ENCODE measurements at regions not wholly inside any gene's neighbourhood (a gene's known extent, or its start where the extent isn't known, plus 50 kb on each side); places are given as distances from the start of the nearest gene placed in this dataset.
A peak's percentile ranks its signal among the peaks of the same experiment; 100 is the strongest.

DNA sequence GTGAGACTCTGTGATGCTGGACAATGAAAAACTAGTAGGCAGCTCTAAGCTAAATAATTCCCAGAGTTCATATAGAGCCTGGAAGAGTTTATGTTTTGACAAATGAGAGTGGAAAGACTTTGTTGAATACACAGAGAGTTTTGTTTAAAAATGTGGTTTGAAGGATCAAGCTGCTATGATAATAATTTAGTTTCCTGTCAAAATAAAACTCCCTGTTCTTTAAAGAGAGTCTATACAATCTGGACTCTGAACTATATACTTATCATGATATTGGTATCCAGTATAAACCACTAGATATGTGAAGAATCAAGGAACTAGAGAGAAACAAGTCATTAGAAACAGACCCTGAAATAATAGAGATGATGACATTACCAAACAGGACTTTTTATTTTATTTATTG lies 158.6 kb downstream of the C4orf33 start:
- ATAC-seq (ENCODE audit: insufficient read depth, low FRiP score) (no peak), DNase-seq (no peak)
- Histone ChIP-seq H3K27me3 (ENCODE audit: control insufficient read depth in 3 of 3, insufficient read depth in 3 of 3, low read length in 2 of 3) (no peaks in the 10 kb centered on the region), H3K36me3 (ENCODE audit: control insufficient read depth in 4 of 4, insufficient read depth in 4 of 4, low read length in 4 of 4) (no peaks in the 10 kb centered on the region), H3K4me1 (ENCODE audit: control insufficient read depth in 5 of 5, insufficient read depth in 5 of 5, low read length in 5 of 5) (no peaks in the 10 kb centered on the region), H3K9me3 (ENCODE audit: control insufficient read depth in 4 of 4, insufficient read depth in 3 of 4, low read length in 3 of 4) (peaks cover 0 to 3% (median 0%) of the 10 kb centered on the region in 4 donors), H3K9ac (ENCODE audit: insufficient read depth in 1 of 2, low read length in 2 of 2) (no peak overlapping the region), H3K27ac (ENCODE audit: low read depth in 1 of 2, low read length in 1 of 2) (no peak overlapping the region), H3K4me3 (no peak overlapping the region)
- TF ChIP-seq CTCF (IDR thresholded peaks at IDR 0.05; ENCODE audit: control extremely low read depth, extremely low read depth), result no peak

DNA sequence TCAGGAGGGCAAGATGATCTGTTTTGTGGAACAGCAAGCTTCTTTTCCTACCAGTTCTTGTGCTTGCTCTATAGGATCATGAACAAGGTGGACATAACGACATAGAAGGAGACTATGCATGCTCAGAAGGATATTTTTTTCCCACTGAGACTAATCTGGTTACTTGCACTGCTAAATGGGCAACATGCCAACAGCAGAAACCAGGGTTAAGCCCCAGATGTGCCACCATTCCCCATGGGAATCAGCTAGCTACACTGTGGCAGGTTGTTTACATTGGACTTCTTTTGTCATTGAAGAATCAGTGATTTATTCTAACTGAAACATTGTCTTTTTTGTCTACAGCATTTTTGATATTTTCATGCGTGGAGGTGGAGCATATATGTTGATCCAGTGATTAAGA lies 165.6 kb downstream of the C4orf33 start:
- no peaks in the 10 kb centered on the region for H3K27me3 ChIP-seq (ENCODE audit: control insufficient read depth in 3 of 3, insufficient read depth in 3 of 3, low read length in 2 of 3)
- no peak overlapping the region for H3K9ac ChIP-seq (ENCODE audit: insufficient read depth in 1 of 2, low read length in 2 of 2)
- no peaks in the 10 kb centered on the region for H3K9me3 ChIP-seq (ENCODE audit: control insufficient read depth in 4 of 4, insufficient read depth in 3 of 4, low read length in 3 of 4)
- peaks cover 0 to 1% (median 0%) of the 10 kb centered on the region in 5 donors for H3K4me1 ChIP-seq (ENCODE audit: control insufficient read depth in 5 of 5, insufficient read depth in 5 of 5, low read length in 5 of 5)
- DNase-seq (no peak), ATAC-seq (ENCODE audit: insufficient read depth, low FRiP score) (no peak)
- H3K36me3 ChIP-seq (ENCODE audit: control insufficient read depth in 4 of 4, insufficient read depth in 4 of 4, low read length in 4 of 4), result no peaks in the 10 kb centered on the region
- no peak overlapping the region for H3K27ac ChIP-seq (ENCODE audit: low read depth in 1 of 2, low read length in 1 of 2)
- no peak for TF ChIP-seq CTCF (IDR thresholded peaks at IDR 0.05; ENCODE audit: control extremely low read depth, extremely low read depth)
- H3K4me3 ChIP-seq, result no peak overlapping the region
- WGBS, 2 donors, result 83% methylated on average over 2 of the region's 2 CpGs

DNA sequence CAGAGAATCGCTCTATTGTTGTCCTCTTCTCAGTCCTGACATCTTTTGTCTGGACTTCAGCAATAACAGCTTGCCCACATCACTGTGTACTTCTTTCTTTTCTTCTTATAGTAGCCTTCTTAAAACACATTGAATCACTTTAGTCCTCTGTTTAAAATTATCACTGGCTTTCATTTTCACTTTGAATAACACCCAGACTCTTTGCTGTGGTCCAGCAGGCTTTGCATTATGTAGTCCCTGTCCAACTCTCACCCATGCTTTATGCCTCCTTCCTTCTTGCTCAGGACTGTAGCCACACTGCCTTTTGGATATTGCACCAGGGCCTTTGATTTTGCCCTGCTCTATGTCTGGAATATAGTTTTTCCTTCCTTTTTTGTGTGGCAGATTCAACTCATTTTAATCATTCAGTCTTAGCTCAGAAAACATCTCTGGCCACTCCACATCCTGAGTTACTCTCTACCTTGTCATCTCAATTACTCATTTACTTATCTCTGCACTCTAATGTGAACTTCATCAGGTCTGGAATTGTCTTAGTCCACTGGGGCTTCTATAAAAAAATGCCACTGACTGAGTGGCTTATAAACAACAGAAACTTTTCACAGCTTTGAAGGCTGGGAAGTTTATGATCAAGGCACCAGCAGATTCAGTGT lies 168.2 kb downstream of the C4orf33 start:
- no peaks in the 10 kb centered on the region for H3K27me3 ChIP-seq (ENCODE audit: control insufficient read depth in 3 of 3, insufficient read depth in 3 of 3, low read length in 2 of 3)
- H3K36me3 ChIP-seq (ENCODE audit: control insufficient read depth in 4 of 4, insufficient read depth in 4 of 4, low read length in 4 of 4), result no peaks in the 10 kb centered on the region
- no peak for DNase-seq
- no peak overlapping the region for H3K4me3 ChIP-seq
- no peak overlapping the region for H3K27ac ChIP-seq (ENCODE audit: low read depth in 1 of 2, low read length in 1 of 2)
- ATAC-seq (ENCODE audit: insufficient read depth, low FRiP score), result no peak
- no peaks in the 10 kb centered on the region for H3K9me3 ChIP-seq (ENCODE audit: control insufficient read depth in 4 of 4, insufficient read depth in 3 of 4, low read length in 3 of 4)
- 93 to 94% methylated on average over 1 of the region's 1 CpG for WGBS, 2 donors
- no peak for TF ChIP-seq CTCF (IDR thresholded peaks at IDR 0.05; ENCODE audit: control extremely low read depth, extremely low read depth)
- H3K9ac ChIP-seq (ENCODE audit: insufficient read depth in 1 of 2, low read length in 2 of 2), result no peak overlapping the region
- peaks cover 0 to 1% (median 0%) of the 10 kb centered on the region in 5 donors for H3K4me1 ChIP-seq (ENCODE audit: control insufficient read depth in 5 of 5, insufficient read depth in 5 of 5, low read length in 5 of 5)

GRCh38 chr4:129278868-129279267 lies 182.9 kb downstream of the C4orf33 start:
- no peaks in the 10 kb centered on the region for H3K36me3 ChIP-seq (ENCODE audit: control insufficient read depth in 4 of 4, insufficient read depth in 4 of 4, low read length in 4 of 4)
- H3K9ac ChIP-seq (ENCODE audit: insufficient read depth in 1 of 2, low read length in 2 of 2), result no peak overlapping the region
- no peak for TF ChIP-seq CTCF (IDR thresholded peaks at IDR 0.05; ENCODE audit: control extremely low read depth, extremely low read depth)
- H3K9me3 ChIP-seq (ENCODE audit: control insufficient read depth in 4 of 4, insufficient read depth in 3 of 4, low read length in 3 of 4), result no peaks in the 10 kb centered on the region
- DNase-seq (peak; percentile 37 to 91 (median 82)), ATAC-seq (ENCODE audit: insufficient read depth, low FRiP score) (no peak)
- no peaks in the 10 kb centered on the region for H3K27me3 ChIP-seq (ENCODE audit: control insufficient read depth in 3 of 3, insufficient read depth in 3 of 3, low read length in 2 of 3)
- WGBS, 2 donors, result 72 to 75% methylated on average over 1 of the region's 1 CpG
- peaks cover 0 to 4% (median 3%) of the 10 kb centered on the region in 5 donors for H3K4me1 ChIP-seq (ENCODE audit: control insufficient read depth in 5 of 5, insufficient read depth in 5 of 5, low read length in 5 of 5)
- no peak overlapping the region for H3K4me3 ChIP-seq
- H3K27ac ChIP-seq (ENCODE audit: low read depth in 1 of 2, low read length in 1 of 2), result no peak overlapping the region

Data from lung (tissue), 11 donors.